ENCODE measurements at regions not wholly inside any gene's neighbourhood (a gene's known extent, or its start where the extent isn't known, plus 50 kb on each side); places are given as distances from the start of the nearest gene placed in this dataset.

- TF ChIP-seq CTCF (IDR thresholded peaks at IDR 0.05) (no peak), POLR2A (IDR thresholded peaks at IDR 0.05) (no peak)
These were observed 78.0 kb upstream of the HPCAL1 start for GRCh38 chr2:10224734-10225133.
